ENCODE measurements at regions not wholly inside any gene's neighbourhood (a gene's known extent, or its start where the extent isn't known, plus 50 kb on each side); places are given as distances from the start of the nearest gene placed in this dataset.

GRCh38 chr2:2779727-2780126 is 448.7 kb upstream of the MYT1L start:
- no peak overlapping the region for H2AFZ ChIP-seq (ENCODE audit: low read length)

GRCh38 chr2:2777876-2778275 is 446.8 kb upstream of the MYT1L start:
- no peaks in the 10 kb centered on the region for H3K9me2 ChIP-seq (ENCODE audit: insufficient read depth, low read length)
- no peak overlapping the region for H3K4me2 ChIP-seq (ENCODE audit: low read length)
- intact Hi-C loops (cut with micrococcal nuclease; ENCODE audit: unreplicated experiment) = no loop called here
- no peaks in the 10 kb centered on the region for H3K4me1 ChIP-seq (ENCODE audit: insufficient read depth, low read length, poor library complexity, severe bottlenecking)
- CTCF ChIA-PET (ENCODE audit: unreplicated experiment) = interaction anchor here (0.6 kb wide), 1 partner anchor 35 kb away, joined by 4 read pairs; no protein-coding TSS in a partner anchor
- H3K9me3 ChIP-seq (ENCODE audit: low read length) = no peaks in the 10 kb centered on the region
- no peaks in the 10 kb centered on the region for H3K36me3 ChIP-seq (ENCODE audit: insufficient read depth, low read length)
- no peak overlapping the region for H3K27ac ChIP-seq (ENCODE audit: low read depth, low read length, poor library complexity, severe bottlenecking)
- no TSS peak for BruUV-seq (replicated peaks)
- no peaks in the 10 kb centered on the region for H4K20me1 ChIP-seq (ENCODE audit: insufficient read depth, low read length)
- no peak overlapping the region for H2AFZ ChIP-seq (ENCODE audit: low read length)
- H3K4me3 ChIP-seq (ENCODE audit: low read depth, low read length, poor library complexity, severe bottlenecking) = no peak overlapping the region
- H3K79me2 ChIP-seq (ENCODE audit: insufficient read depth, low read depth, low read length) = no peaks in the 10 kb centered on the region
- no peak for TF ChIP-seq CTCF (conservative IDR thresholded peaks at IDR 0.05; ENCODE audit: low read length)
- no peak for TF ChIP-seq EZH2phosphoT487 (IDR thresholded peaks at IDR 0.05; ENCODE audit: borderline replicate concordance, low read depth, low read length)
- POLR2A ChIA-PET = no interaction called here
- no peak for DNase-seq (ENCODE audit: low spot score)

More at GRCh38 chr2:2779727-2780126, 448.7 kb upstream of the MYT1L start:
- Histone ChIP-seq H3K79me2 (ENCODE audit: insufficient read depth, low read depth, low read length) (no peaks in the 10 kb centered on the region), H3K9me3 (ENCODE audit: low read length) (no peaks in the 10 kb centered on the region), H3K9me2 (ENCODE audit: insufficient read depth, low read length) (no peaks in the 10 kb centered on the region), H3K4me1 (ENCODE audit: insufficient read depth, low read length, poor library complexity, severe bottlenecking) (no peaks in the 10 kb centered on the region), H4K20me1 (ENCODE audit: insufficient read depth, low read length) (no peaks in the 10 kb centered on the region), H3K27ac (ENCODE audit: low read depth, low read length, poor library complexity, severe bottlenecking) (no peak overlapping the region), H3K36me3 (ENCODE audit: insufficient read depth, low read length) (no peaks in the 10 kb centered on the region), H3K4me3 (ENCODE audit: low read depth, low read length, poor library complexity, severe bottlenecking) (no peak overlapping the region), H3K4me2 (ENCODE audit: low read length) (no peak overlapping the region)
- no peak for DNase-seq (ENCODE audit: low spot score)
- BruUV-seq (replicated peaks) = no TSS peak
- CTCF ChIA-PET (ENCODE audit: unreplicated experiment) = no interaction called here
- intact Hi-C loops (cut with micrococcal nuclease; ENCODE audit: unreplicated experiment) = no loop called here
- no peak for TF ChIP-seq CTCF (conservative IDR thresholded peaks at IDR 0.05; ENCODE audit: low read length)
- TF ChIP-seq EZH2phosphoT487 (IDR thresholded peaks at IDR 0.05; ENCODE audit: borderline replicate concordance, low read depth, low read length) = no peak
- POLR2A ChIA-PET = no interaction called here

- ChIA-PET CTCF (ENCODE audit: unreplicated experiment) (no interaction called here), POLR2A (no interaction called here)
- intact Hi-C loops (cut with micrococcal nuclease; ENCODE audit: unreplicated experiment) = no loop called here
These were observed 446.1 kb upstream of the MYT1L start for GRCh38 chr2:2777213-2777612.

More at GRCh38 chr2:2777213-2777612, 446.1 kb upstream of the MYT1L start:
- Histone ChIP-seq H2AFZ (ENCODE audit: low read length) (no peak overlapping the region), H3K79me2 (ENCODE audit: insufficient read depth, low read depth, low read length) (no peaks in the 10 kb centered on the region), H3K4me3 (ENCODE audit: low read depth, low read length, poor library complexity, severe bottlenecking) (no peak overlapping the region), H3K4me1 (ENCODE audit: insufficient read depth, low read length, poor library complexity, severe bottlenecking) (no peaks in the 10 kb centered on the region), H3K4me2 (ENCODE audit: low read length) (no peak overlapping the region), H3K9me3 (ENCODE audit: low read length) (no peaks in the 10 kb centered on the region), H3K9me2 (ENCODE audit: insufficient read depth, low read length) (no peaks in the 10 kb centered on the region), H4K20me1 (ENCODE audit: insufficient read depth, low read length) (no peaks in the 10 kb centered on the region), H3K27ac (ENCODE audit: low read depth, low read length, poor library complexity, severe bottlenecking) (no peak overlapping the region), H3K36me3 (ENCODE audit: insufficient read depth, low read length) (no peaks in the 10 kb centered on the region)
- TF ChIP-seq CTCF (conservative IDR thresholded peaks at IDR 0.05; ENCODE audit: low read length) = no peak
- no peak for TF ChIP-seq EZH2phosphoT487 (IDR thresholded peaks at IDR 0.05; ENCODE audit: borderline replicate concordance, low read depth, low read length)
- no TSS peak for BruUV-seq (replicated peaks)
- DNase-seq (ENCODE audit: low spot score) = no peak
